Upper lobe of left lung (tissue), 4 donors: ENCODE measurements at regions not wholly inside any gene's neighbourhood (a gene's known extent, or its start where the extent isn't known, plus 50 kb on each side); places are given as distances from the start of the nearest gene placed in this dataset.

Source experiments
- CTCF ChIP-seq, 6 experiments: fragments of 450-650 bp in 4 of 6; fragments of 200-600 bp in 2 of 6; sonication (generic) in 2 of 6; IDR thresholded peaks; one replicate each; pipeline ENCODE4 v1.5.1; 2016 to 2019; ENCODE audit warnings: antibody characterized with exemption in 6 of 6
- EP300 ChIP-seq, 4 donors: sonication (generic); formaldehyde crosslinking; IDR thresholded peaks; one replicate each; pipeline ENCODE4 v1.5.1; 2017; ENCODE audit warnings: antibody characterized with exemption in 4 of 4, control low read depth in 2 of 4
- POLR2A ChIP-seq, 4 donors: fragments of 450-650 bp; IDR thresholded peaks; one replicate each; pipeline ENCODE4 v1.5.1; 2016 to 2017; ENCODE audit warnings: antibody characterized with exemption in 4 of 4, mild to moderate bottlenecking in 2 of 4
- POLR2AphosphoS5 ChIP-seq, 2 donors: sonication (generic); formaldehyde crosslinking; IDR thresholded peaks; one replicate each; pipeline ENCODE4 v1.5.1; 2017; ENCODE audit warnings: antibody characterized with exemption in 2 of 2

- TF ChIP-seq POLR2A (IDR thresholded peaks at IDR 0.05) (no peak), POLR2AphosphoS5 (IDR thresholded peaks at IDR 0.05) (no peak), CTCF (IDR thresholded peaks at IDR 0.05) (no peak), EP300 (IDR thresholded peaks at IDR 0.05) (no peak)
These were observed 387.0 kb downstream of the USP25 start for GRCh38 chr21:16116798-16117197.
